Mesendoderm (in vitro differentiated cells): ENCODE measurements at regions not wholly inside any gene's neighbourhood (a gene's known extent, or its start where the extent isn't known, plus 50 kb on each side); places are given as distances from the start of the nearest gene placed in this dataset.

ENCODE experiments used
- DNase-seq: peaks from one replicate; pipeline ENCODE4 v3.0.0; 2013
- H2AK5ac ChIP-seq: 2 replicates; pipeline ENCODE4 v1.6.1; 2013; ENCODE audit warnings: low read length, inconsistent platforms
- H2BK120ac ChIP-seq: 2 replicates; pipeline ENCODE4 v1.6.1; 2013; ENCODE audit warnings: low read depth, mild to moderate bottlenecking, low read length, moderate library complexity, mixed read lengths
- H2BK15ac ChIP-seq: replicated peaks from 2 replicates; pipeline ENCODE4 v1.6.1; 2013; ENCODE audit warnings: low read depth, mild to moderate bottlenecking, moderate library complexity
- H2BK5ac ChIP-seq: 2 replicates; pipeline ENCODE4 v1.6.1; 2013; ENCODE audit warnings: low read length, inconsistent platforms
- H3K18ac ChIP-seq: 2 replicates; pipeline ENCODE4 v1.6.1; 2013; ENCODE audit warnings: mild to moderate bottlenecking, low read length, mixed read lengths
- H3K23ac ChIP-seq: one replicate; pipeline ENCODE4 v1.6.1; 2013; ENCODE audit warnings: low read length
- H3K27ac ChIP-seq: 2 replicates; pipeline ENCODE4 v1.5.1; 2013; ENCODE audit warnings: low read depth, mild to moderate bottlenecking, inconsistent platforms, low read length, moderate library complexity
- H3K27me3 ChIP-seq: 2 replicates; pipeline ENCODE4 v1.6.1; 2013; ENCODE audit warnings: low read length, control low read depth, mild to moderate bottlenecking, inconsistent platforms; ENCODE audit not compliant: insufficient read depth, poor library complexity
- H3K36me3 ChIP-seq: 2 replicates; pipeline ENCODE4 v1.6.1; 2013; ENCODE audit warnings: low read length, inconsistent platforms; ENCODE audit not compliant: control insufficient read depth, insufficient read depth
- H3K4ac ChIP-seq: one replicate; pipeline ENCODE4 v1.6.1; 2013; ENCODE audit warnings: low read depth, mild to moderate bottlenecking, low read length, moderate library complexity
- H3K4me1 ChIP-seq: 2 replicates; pipeline ENCODE4 v1.6.1; 2013; ENCODE audit warnings: low read depth, low read length, inconsistent platforms; ENCODE audit not compliant: control insufficient read depth
- H3K4me2 ChIP-seq: 2 replicates; pipeline ENCODE4 v1.6.1; 2013; ENCODE audit warnings: low read length
- H3K4me3 ChIP-seq: 2 replicates; pipeline ENCODE4 v1.5.1; 2013; ENCODE audit warnings: mild to moderate bottlenecking, low read length
- H3K56ac ChIP-seq: one replicate; pipeline ENCODE4 v1.6.1; 2013; ENCODE audit warnings: low read length
- H3K79me1 ChIP-seq: 2 replicates; pipeline ENCODE4 v1.6.1; 2013; ENCODE audit warnings: low read length, inconsistent platforms
- H3K79me2 ChIP-seq: 2 replicates; pipeline ENCODE4 v1.6.1; 2013; ENCODE audit warnings: mild to moderate bottlenecking, low read length; ENCODE audit not compliant: control insufficient read depth, insufficient read depth
- H3K9ac ChIP-seq: 2 replicates; pipeline ENCODE4 v1.6.1; 2013; ENCODE audit warnings: low read length, inconsistent platforms
- H4K5ac ChIP-seq: one replicate; pipeline ENCODE4 v1.6.1; 2013; ENCODE audit warnings: low read length
- H4K8ac ChIP-seq: one replicate; pipeline ENCODE4 v1.6.1; 2013; ENCODE audit warnings: low read depth, mild to moderate bottlenecking, control low read depth, low read length, moderate library complexity
- WGBS: extraction: QIAGEN DNeasy Blood & Tissue Kit; methylation state at CpG from one replicate; pipeline ENCODE4 v1.1.7; 2013; ENCODE audit warnings: low lambda C conversion rate, missing lambda C conversion rate; ENCODE audit not compliant: insufficient coverage; ENCODE audit errors: extremely low coverage; 5-methylcytosine and 5-hydroxymethylcytosine counted together

- Histone ChIP-seq H3K9ac (no peak overlapping the region), H2BK15ac (no peak overlapping the region), H2BK120ac (no peak overlapping the region), H3K4ac (no peak overlapping the region), H3K79me1 (no peaks in the 10 kb centered on the region), H3K27ac (no peak overlapping the region), H3K4me1 (no peaks in the 10 kb centered on the region), H3K4me2 (no peak overlapping the region), H3K4me3 (no peak overlapping the region), H4K5ac (no peak overlapping the region), H2BK5ac (no peak overlapping the region), H3K79me2 (no peaks in the 10 kb centered on the region), H3K27me3 (no peaks in the 10 kb centered on the region), H3K18ac (no peak overlapping the region), H4K8ac (no peak overlapping the region), H3K56ac (no peak overlapping the region), H3K23ac (no peak overlapping the region), H2AK5ac (no peak overlapping the region), H3K36me3 (no peaks in the 10 kb centered on the region)
- no peak for DNase-seq
- WGBS = no CpG with 5 or more reads among the region's 1 CpG
These were observed 536.6 kb downstream of the PPARGC1A start for GRCh38 chr4:23353200-23353599.

DNA sequence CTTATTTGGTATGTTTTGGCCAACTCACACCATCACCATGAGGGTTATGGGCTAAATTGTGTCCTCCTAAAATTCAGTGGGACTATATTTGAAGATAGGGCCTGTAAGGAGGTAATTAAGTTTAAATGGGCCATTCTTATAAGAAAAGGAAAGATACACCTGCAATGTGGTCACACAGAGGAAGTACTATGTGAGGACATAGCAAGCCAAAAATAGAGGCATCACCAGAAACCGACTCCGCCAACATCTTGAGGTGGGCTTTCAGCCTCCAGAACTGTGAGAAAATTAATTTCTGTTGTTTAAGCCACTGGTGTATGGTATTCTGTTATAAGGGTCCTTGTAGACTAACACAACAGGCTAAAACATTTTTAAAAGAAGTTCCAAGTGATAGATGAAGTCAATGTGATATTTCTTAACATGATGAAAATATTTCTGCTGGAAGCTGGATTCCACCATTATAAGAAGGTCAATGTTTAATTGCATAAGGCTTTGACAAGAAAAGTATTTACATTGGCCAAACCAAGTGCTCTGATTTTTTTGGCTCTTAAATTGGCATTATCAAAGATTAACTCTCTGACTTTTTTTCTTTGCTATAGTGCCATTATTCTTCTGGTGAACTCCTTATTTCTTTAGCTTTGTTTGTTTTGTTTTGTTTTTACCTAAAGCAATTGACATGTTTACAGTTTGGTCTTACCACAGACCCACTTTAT lies 540.9 kb downstream of the PPARGC1A start:
- Histone ChIP-seq H3K36me3 (no peaks in the 10 kb centered on the region), H4K5ac (no peak overlapping the region), H2BK15ac (no peak overlapping the region), H3K56ac (no peak overlapping the region), H3K27ac (no peak overlapping the region), H3K4me2 (no peak overlapping the region), H3K23ac (no peak overlapping the region), H3K9ac (no peak overlapping the region), H2BK5ac (no peak overlapping the region), H2BK120ac (no peak overlapping the region), H3K79me2 (no peaks in the 10 kb centered on the region), H3K27me3 (no peaks in the 10 kb centered on the region), H3K79me1 (no peaks in the 10 kb centered on the region), H4K8ac (no peak overlapping the region), H3K4me3 (no peak overlapping the region), H3K4ac (no peak overlapping the region), H3K4me1 (no peaks in the 10 kb centered on the region), H2AK5ac (no peak overlapping the region), H3K18ac (no peak overlapping the region)
- no CpG with 5 or more reads among the region's 2 CpGs for WGBS
- DNase-seq = no peak

DNA sequence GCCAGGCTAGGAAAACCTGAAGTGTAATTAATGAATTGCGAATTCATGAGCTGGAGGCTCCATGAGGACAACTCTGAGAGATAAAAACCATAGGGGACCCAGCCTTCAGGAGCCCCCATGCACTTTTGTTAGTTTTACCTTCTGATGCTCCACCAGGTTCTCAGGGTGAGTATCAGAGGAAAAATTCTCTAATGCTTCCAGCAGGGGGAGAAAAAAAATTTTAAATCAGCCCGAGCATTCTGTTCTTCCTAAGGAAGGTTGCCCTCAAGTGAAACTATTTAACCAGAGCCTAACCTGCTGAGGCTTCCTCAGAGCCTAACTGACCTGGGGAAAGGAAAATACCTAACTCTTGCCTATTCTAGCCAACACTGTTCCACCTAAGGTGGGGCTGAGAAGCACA lies 552.6 kb downstream of the PPARGC1A start:
- Histone ChIP-seq H3K27me3 (no peaks in the 10 kb centered on the region), H2BK5ac (no peak overlapping the region), H3K27ac (no peak overlapping the region), H3K4me3 (no peak overlapping the region), H3K4me2 (no peak overlapping the region), H3K9ac (no peak overlapping the region), H3K56ac (no peak overlapping the region), H2AK5ac (no peak overlapping the region), H4K8ac (no peak overlapping the region), H3K18ac (no peak overlapping the region), H3K79me1 (no peaks in the 10 kb centered on the region), H4K5ac (no peak overlapping the region), H3K4me1 (no peaks in the 10 kb centered on the region), H2BK120ac (no peak overlapping the region), H3K23ac (no peak overlapping the region), H2BK15ac (no peak overlapping the region), H3K36me3 (no peaks in the 10 kb centered on the region), H3K79me2 (no peaks in the 10 kb centered on the region), H3K4ac (no peak overlapping the region)
- no CpG with 5 or more reads among the region's 2 CpGs for WGBS
- DNase-seq = peak; percentile 69

DNA sequence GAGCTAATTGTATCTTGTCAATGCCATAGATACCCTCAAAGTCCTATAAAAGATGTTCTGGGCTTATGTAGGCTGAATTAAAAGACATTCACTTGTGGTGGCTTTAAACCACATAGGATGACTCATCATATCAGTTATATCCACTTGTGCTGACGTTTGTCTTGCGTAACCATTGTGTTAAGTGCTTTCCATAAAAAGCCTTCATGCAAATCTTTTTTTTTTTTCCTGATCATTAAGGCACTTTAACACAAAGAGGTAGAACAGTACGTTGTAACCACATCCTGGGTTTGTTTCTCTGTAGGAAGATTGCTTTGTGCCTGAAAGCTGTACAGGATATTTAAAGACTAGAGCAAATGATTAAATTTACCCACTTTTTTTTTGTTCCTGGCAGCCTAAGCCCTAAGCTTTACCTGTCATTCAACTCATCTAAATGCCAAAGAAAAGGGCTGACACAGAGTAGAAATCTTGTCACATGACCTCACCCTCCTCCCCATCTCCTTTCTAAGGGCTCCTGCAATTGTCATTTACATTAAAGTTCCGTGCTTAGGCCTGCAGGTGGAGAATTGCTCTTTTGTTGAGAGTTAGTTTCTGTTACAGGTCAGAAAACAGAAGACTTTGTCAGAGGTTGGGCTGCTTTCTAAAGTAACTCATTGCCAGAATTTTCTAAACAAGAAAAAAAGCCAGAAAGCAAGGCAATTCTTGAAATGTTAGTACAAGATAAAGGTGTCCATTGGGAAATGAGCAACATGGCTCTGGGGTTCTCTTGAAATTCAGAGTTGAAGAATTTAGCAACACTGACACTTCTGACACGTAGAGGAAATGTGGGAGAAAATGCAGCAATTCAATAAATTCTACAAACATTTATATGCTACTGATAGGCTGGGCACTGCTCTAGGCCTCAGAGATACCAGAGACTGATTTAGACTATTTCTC lies 555.6 kb downstream of the PPARGC1A start:
- no peak overlapping the region for H3K56ac ChIP-seq
- H3K4me2 ChIP-seq = no peak overlapping the region
- H3K23ac ChIP-seq = no peak overlapping the region
- no peak overlapping the region for H4K5ac ChIP-seq
- H2BK5ac ChIP-seq = no peak overlapping the region
- no peak overlapping the region for H3K9ac ChIP-seq
- no peaks in the 10 kb centered on the region for H3K36me3 ChIP-seq
- no peak overlapping the region for H3K4ac ChIP-seq
- H2AK5ac ChIP-seq = no peak overlapping the region
- no peak overlapping the region for H4K8ac ChIP-seq
- WGBS = no CpG with 5 or more reads among the region's 5 CpGs
- no peak overlapping the region for H3K18ac ChIP-seq
- no peak overlapping the region for H3K4me3 ChIP-seq
- peak; percentile 79 for DNase-seq
- H3K79me1 ChIP-seq = no peaks in the 10 kb centered on the region
- H3K27ac ChIP-seq = no peak overlapping the region
- H2BK15ac ChIP-seq = no peak overlapping the region
- H3K4me1 ChIP-seq = no peaks in the 10 kb centered on the region
- no peak overlapping the region for H2BK120ac ChIP-seq
- no peaks in the 10 kb centered on the region for H3K27me3 ChIP-seq
- no peaks in the 10 kb centered on the region for H3K79me2 ChIP-seq

DNA sequence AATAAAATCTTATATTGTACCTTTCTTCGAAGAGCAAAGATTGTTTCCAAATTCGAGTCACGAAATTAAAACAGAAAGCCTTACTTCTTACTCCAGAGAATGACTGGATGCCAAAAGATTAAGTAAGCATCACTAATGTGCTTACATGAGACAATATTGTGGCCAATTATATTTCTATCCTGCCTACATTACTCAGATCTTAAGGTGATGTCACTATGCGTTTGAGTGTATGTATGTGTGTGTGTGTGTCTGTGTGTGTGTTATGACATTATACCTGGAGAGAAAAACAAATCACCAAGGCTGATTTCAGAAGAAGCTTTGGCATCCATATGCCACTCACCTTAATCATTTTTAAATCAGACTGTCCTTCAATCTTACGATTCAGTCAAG lies 556.3 kb downstream of the PPARGC1A start:
- Histone ChIP-seq H3K23ac (no peak overlapping the region), H3K27ac (no peak overlapping the region), H2BK5ac (no peak overlapping the region), H3K4me3 (no peak overlapping the region), H4K5ac (no peak overlapping the region), H2AK5ac (no peak overlapping the region), H3K79me2 (no peaks in the 10 kb centered on the region), H3K4me1 (no peaks in the 10 kb centered on the region), H2BK120ac (no peak overlapping the region), H3K27me3 (no peaks in the 10 kb centered on the region), H3K79me1 (no peaks in the 10 kb centered on the region), H3K4me2 (no peak overlapping the region), H4K8ac (no peak overlapping the region), H3K9ac (no peak overlapping the region), H3K36me3 (no peaks in the 10 kb centered on the region), H2BK15ac (no peak overlapping the region), H3K18ac (no peak overlapping the region), H3K56ac (no peak overlapping the region), H3K4ac (no peak overlapping the region)
- DNase-seq = no peak
- no CpG with 5 or more reads among the region's 5 CpGs for WGBS
